HL-60 (cell line): ENCODE measurements at regions not wholly inside any gene's neighbourhood (a gene's known extent, or its start where the extent isn't known, plus 50 kb on each side); places are given as distances from the start of the nearest gene placed in this dataset.

ENCODE experiments used
- DNase-seq, 2 experiments: peaks; one replicate each; pipeline ENCODE4 v3.0.0-alpha.2; 2010 to 2020; ENCODE audit warnings: low read depth in 1 of 2, low spot score in 1 of 2
- H3K27ac ChIP-seq: fragments of 250-450 bp; sonication (Bioruptor Pico); replicated peaks from 2 replicates; pipeline ENCODE4 v1.5.1; 2020; ENCODE audit warnings: mild to moderate bottlenecking, moderate library complexity
- H3K27me3 ChIP-seq: fragments of 250-450 bp; sonication (Bioruptor Pico); 2 replicates; pipeline ENCODE4 v1.5.1; 2021; ENCODE audit warnings: mild to moderate bottlenecking, moderate library complexity; ENCODE audit not compliant: insufficient read depth, poor library complexity, severe bottlenecking
- H3K4me3 ChIP-seq: replicated peaks from 2 replicates; pipeline ENCODE4 v1.5.1; 2011; ENCODE audit warnings: mild to moderate bottlenecking, control low read depth, low read length; ENCODE audit not compliant: insufficient read depth
- CTCF ChIP-seq: IDR thresholded peaks from one replicate; pipeline ENCODE4 v1.5.1; 2011; ENCODE audit warnings: low read length, control low read depth, inconsistent platforms; ENCODE audit not compliant: insufficient read depth
- GABPA ChIP-seq: IDR thresholded peaks from 2 replicates; pipeline ENCODE4 v1.6.1; 2012; ENCODE audit warnings: low read depth
- POLR2AphosphoS5 ChIP-seq: IDR thresholded peaks from 2 replicates; pipeline ENCODE4 v1.6.1; 2012; ENCODE audit warnings: low read depth
- REST ChIP-seq: IDR thresholded peaks from 2 replicates; pipeline ENCODE4 v1.6.1; 2012; ENCODE audit warnings: low read depth; ENCODE audit not compliant: insufficient replicate concordance
- SPI1 ChIP-seq: IDR thresholded peaks from 2 replicates; pipeline ENCODE4 v1.6.1; 2012; ENCODE audit warnings: low read depth, mild to moderate bottlenecking, borderline replicate concordance

GRCh38 chr15:72888811-72889210, 105.3 kb upstream of the ADPGK start:
- TF ChIP-seq REST: no peak
- TF ChIP-seq GABPA: no peak

GRCh38 chr15:72888211-72888610, 104.7 kb upstream of the ADPGK start:
- Histone ChIP-seq H3K27me3 (peaks cover 5% of the 10 kb centered on the region), H3K27ac (no peak overlapping the region), H3K4me3 (no peak overlapping the region)
- no peak for TF ChIP-seq CTCF
- TF ChIP-seq GABPA: no peak
- TF ChIP-seq SPI1: no peak
- no peak for TF ChIP-seq POLR2AphosphoS5
- no peak for TF ChIP-seq REST
- no peak for DNase-seq

More at GRCh38 chr15:72888811-72889210, 105.3 kb upstream of the ADPGK start:
- H3K4me3 ChIP-seq: no peak overlapping the region
- H3K27me3 ChIP-seq: peaks cover 5% of the 10 kb centered on the region
- no peak overlapping the region for H3K27ac ChIP-seq
- DNase-seq: no peak

GRCh38 chr15:72887376-72887775, 103.8 kb upstream of the ADPGK start:
- no peak for TF ChIP-seq CTCF
- no peak for TF ChIP-seq SPI1
- TF ChIP-seq GABPA: no peak
- TF ChIP-seq POLR2AphosphoS5: no peak
- no peak for TF ChIP-seq REST
- DNase-seq: no peak
- H3K27me3 ChIP-seq: peaks cover 5% of the 10 kb centered on the region
- no peak overlapping the region for H3K27ac ChIP-seq
- H3K4me3 ChIP-seq: no peak overlapping the region

- no peaks in the 10 kb centered on the region for H3K27me3 ChIP-seq
- TF ChIP-seq SPI1 (no peak), GABPA (no peak)
- no peak overlapping the region for H3K4me3 ChIP-seq
- no peak overlapping the region for H3K27ac ChIP-seq
- DNase-seq: no peak
Measured at GRCh38 chr15:72884311-72884710, 100.8 kb upstream of the ADPGK start.
